IMR-90 (cell line): ENCODE measurements at regions not wholly inside any gene's neighbourhood (a gene's known extent, or its start where the extent isn't known, plus 50 kb on each side); places are given as distances from the start of the nearest gene placed in this dataset.

ENCODE experiments used
- ATAC-seq: fragments of 200-7000 bp; cut with Tn5 transposase; 2 replicates; pipeline ENCODE4 v1.9.1; 2020; ENCODE audit warnings: low read depth, mild to moderate bottlenecking, moderate library complexity
- BruUV-seq: library from RNA; stranded (reverse); fragments of 400-500 nt; replicated peaks from 2 replicates; lab custom pipeline; 2021; lab: Mats Ljungman, UMichigan
- CTCF ChIA-PET: fragments of 300-600 bp; formaldehyde crosslinking; extraction: SDS; loops from one replicate; lab custom pipeline; 2021; ENCODE audit warnings: antibody characterized with exemption; lab: Yijun Ruan, JAX
- POLR2A ChIA-PET: fragments of 300-600 bp; sonication (Branson Sonifier 250); formaldehyde crosslinking; loops from one replicate; lab custom pipeline; 2022; ENCODE audit warnings: antibody characterized with exemption; ENCODE audit not compliant: unreplicated experiment; lab: Charles Lee
- DNase-seq: peaks from one replicate; pipeline ENCODE4 v3.0.0; 2013
- H2AFZ ChIP-seq: replicated peaks from 2 replicates; pipeline ENCODE3; 2013; ENCODE audit warnings: low read length, mild to moderate bottlenecking; ENCODE audit not compliant: poor library complexity
- H2AK5ac ChIP-seq: 2 replicates; pipeline ENCODE4 v1.6.1; 2013; ENCODE audit warnings: low read depth, low read length, inconsistent platforms
- H2AK9ac ChIP-seq: replicated peaks from 2 replicates; pipeline ENCODE3; 2013; ENCODE audit warnings: mild to moderate bottlenecking, low read depth, low read length, moderate library complexity; ENCODE audit not compliant: poor library complexity
- H2BK120ac ChIP-seq: 2 replicates; pipeline ENCODE4 v1.6.1; 2013; ENCODE audit warnings: low read depth, low read length, inconsistent platforms
- H2BK15ac ChIP-seq: 3 replicates; pipeline ENCODE4 v1.6.1; 2013; ENCODE audit warnings: low read depth, low read length, inconsistent platforms
- H2BK20ac ChIP-seq: 2 replicates; pipeline ENCODE4 v1.6.1; 2013; ENCODE audit warnings: low read depth, mild to moderate bottlenecking, inconsistent platforms, low read length, moderate library complexity
- H2BK5ac ChIP-seq: 2 replicates; pipeline ENCODE4 v1.6.1; 2013; ENCODE audit warnings: mild to moderate bottlenecking, low read depth, low read length, inconsistent platforms; ENCODE audit not compliant: poor library complexity, severe bottlenecking
- H3K14ac ChIP-seq: replicated peaks from 2 replicates; pipeline ENCODE4 v1.6.1; 2013; ENCODE audit warnings: low read depth, low read length, inconsistent platforms
- H3K18ac ChIP-seq: 2 replicates; pipeline ENCODE4 v1.6.1; 2013; ENCODE audit warnings: low read depth, low read length, control low read depth
- H3K23ac ChIP-seq: 2 replicates; pipeline ENCODE4 v1.6.1; 2013; ENCODE audit warnings: low read depth, low read length, inconsistent platforms
- H3K27ac ChIP-seq: 2 replicates; pipeline ENCODE4 v1.5.1; 2013; ENCODE audit warnings: mild to moderate bottlenecking, control low read depth, low read length; ENCODE audit not compliant: insufficient read depth
- H3K27me3 ChIP-seq: 2 replicates; pipeline ENCODE4 v1.6.1; 2013; ENCODE audit warnings: low read length; ENCODE audit not compliant: control insufficient read depth, insufficient read depth
- H3K36me3 ChIP-seq: 2 replicates; pipeline ENCODE4 v1.6.1; 2013; ENCODE audit warnings: low read length, mixed read lengths; ENCODE audit not compliant: control insufficient read depth, insufficient read depth
- H3K4ac ChIP-seq: 2 replicates; pipeline ENCODE4 v1.6.1; 2013; ENCODE audit warnings: low read depth, low read length, inconsistent platforms
- H3K4me1 ChIP-seq: 2 replicates; pipeline ENCODE4 v1.6.1; 2013; ENCODE audit warnings: low read length, mixed read lengths; ENCODE audit not compliant: control insufficient read depth, insufficient read depth
- H3K4me2 ChIP-seq: 2 replicates; pipeline ENCODE4 v1.6.1; 2013; ENCODE audit warnings: low read depth, mild to moderate bottlenecking, control low read depth, low read length, moderate library complexity
- H3K4me3 ChIP-seq: 2 replicates; pipeline ENCODE4 v1.5.1; 2013; ENCODE audit warnings: low read depth, mild to moderate bottlenecking, control low read depth, low read length, moderate library complexity; ENCODE audit not compliant: insufficient read depth
- H3K56ac ChIP-seq: 2 replicates; pipeline ENCODE4 v1.6.1; 2013; ENCODE audit warnings: low read length, inconsistent platforms; ENCODE audit not compliant: insufficient read depth; ENCODE audit errors: extremely low read depth
- H3K79me1 ChIP-seq, 2 experiments: 2 replicates each; pipeline ENCODE4 v1.6.1; 2013; ENCODE audit warnings: low read length in 2 of 2, inconsistent platforms in 1 of 2, low read depth in 1 of 2
- H3K9ac ChIP-seq: 2 replicates; pipeline ENCODE4 v1.6.1; 2013; ENCODE audit warnings: low read depth, low read length, control low read depth
- H3K9me1 ChIP-seq: 2 replicates; pipeline ENCODE4 v1.6.1; 2013; ENCODE audit warnings: low read length, inconsistent platforms; ENCODE audit not compliant: insufficient read depth
- H3K9me3 ChIP-seq: 2 replicates; pipeline ENCODE4 v1.6.1; 2013; ENCODE audit warnings: low read length; ENCODE audit not compliant: control insufficient read depth, insufficient read depth
- H4K20me1 ChIP-seq: 2 replicates; pipeline ENCODE4 v1.6.1; 2013; ENCODE audit warnings: low read length, inconsistent platforms; ENCODE audit not compliant: insufficient read depth
- H4K5ac ChIP-seq: 2 replicates; pipeline ENCODE4 v1.6.1; 2013; ENCODE audit warnings: mild to moderate bottlenecking, low read depth, low read length, control low read depth
- H4K8ac ChIP-seq, 2 experiments: 2 replicates each; pipeline ENCODE4 v1.6.1; 2013; ENCODE audit warnings: low read depth in 2 of 2, low read length in 2 of 2, control low read depth in 1 of 2, inconsistent platforms in 1 of 2
- H4K91ac ChIP-seq: 2 replicates; pipeline ENCODE4 v1.6.1; 2013; ENCODE audit warnings: low read depth, low read length, inconsistent platforms; ENCODE audit not compliant: insufficient read depth
- RFX5 ChIP-seq: IDR thresholded peaks from 2 replicates; pipeline ENCODE4 v1.8.0; 2012; ENCODE audit warnings: low read depth, mild to moderate bottlenecking, low read length, moderate library complexity
- whole genome bisulfite sequencing, 2 experiments: methylation state at CpG; one replicate each; pipeline versions ENCODE4 v1.1.5 to v1.1.7; 2013; ENCODE audit warnings: missing lambda C conversion rate in 2 of 2; ENCODE audit not compliant: insufficient read length in 1 of 2; ENCODE audit errors: extremely low coverage in 2 of 2; 5-methylcytosine and 5-hydroxymethylcytosine counted together
- dilution Hi-C: fragments of 300-500 bp; cut with HindIII; formaldehyde crosslinking; loops from one replicate; pipeline ENCODE4 v1.14.3; 2018; ENCODE audit warnings: low sequenced_read_pairs; ENCODE audit not compliant: unreplicated experiment
- in situ Hi-C: fragments of 300-500 bp; cut with MboI; formaldehyde crosslinking; loops from 3 replicates; pipeline ENCODE4 v1.14.3; 2019; ENCODE audit warnings: low sequenced_read_pairs, inconsistent platforms, mixed read lengths
- intact Hi-C: fragments of 100-400 bp; cut with micrococcal nuclease; formaldehyde crosslinking; loops from 2 replicates; pipeline ENCODE4 v1.10.0; 2022

- Histone ChIP-seq H4K5ac (no peak overlapping the region), H2AK9ac (no peak overlapping the region), H3K9me1 (no peaks in the 10 kb centered on the region), H3K23ac (no peak overlapping the region), H3K9ac (no peak overlapping the region), H2BK5ac (no peak overlapping the region), H4K8ac (no peak overlapping the region), H2BK20ac (no peak overlapping the region), H3K4me3 (no peak overlapping the region), H3K4me2 (no peak overlapping the region), H3K14ac (no peak overlapping the region), H3K4ac (no peak overlapping the region), H4K91ac (no peak overlapping the region), H3K9me3 (no peaks in the 10 kb centered on the region), H3K4me1 (no peaks in the 10 kb centered on the region), H4K20me1 (no peaks in the 10 kb centered on the region), H2BK15ac (no peak overlapping the region), H2AFZ (no peak overlapping the region), H3K27me3 (peaks cover 24% of the 10 kb centered on the region), H3K56ac (no peak overlapping the region), H3K36me3 (no peaks in the 10 kb centered on the region), H3K27ac (no peak overlapping the region), H2AK5ac (no peak overlapping the region), H3K79me1 (no peaks in the 10 kb centered on the region), H2BK120ac (no peak overlapping the region), H3K18ac (no peak overlapping the region)
- dilution Hi-C loops (no loop called here), in situ Hi-C loops (no loop called here), intact Hi-C loops (no loop called here)
- CTCF ChIA-PET: no interaction called here
- DNase-seq (no peak), ATAC-seq (no peak)
- POLR2A ChIA-PET: no interaction called here
- 72% methylated on average over 3 of the region's 14 CpGs; no CpG with 5 or more reads in 1 of the 2 experiments for WGBS, 2 experiments
- BruUV-seq: no TSS peak
- no peak for TF ChIP-seq RFX5
These were observed 88.4 kb upstream of the TMPRSS2 start for GRCh38 chr21:41596241-41596925.
